Hepatic stellate cell (primary cell): ENCODE measurements at regions not wholly inside any gene's neighbourhood (a gene's known extent, or its start where the extent isn't known, plus 50 kb on each side); places are given as distances from the start of the nearest gene placed in this dataset.
A peak's percentile ranks its signal among the peaks of the same experiment; 100 is the strongest.

Experiments used
- DNase-seq: peaks from one replicate; pipeline ENCODE4 v3.0.0; 2011; ENCODE audit warnings: low spot score

GRCh38 chr3:146903927-146904326 is 298.8 kb upstream of the PLSCR5 start:
- no peak for DNase-seq

GRCh38 chr3:146899171-146899570 is 294.0 kb upstream of the PLSCR5 start:
- DNase-seq, result no peak

- DNase-seq, result no peak
Measured at GRCh38 chr3:146896711-146897110, 291.6 kb upstream of the PLSCR5 start.

- peak; percentile 17 for DNase-seq
Measured at GRCh38 chr3:146895026-146895749, 290.0 kb upstream of the PLSCR5 start.

GRCh38 chr3:146894406-146894805 is 289.3 kb upstream of the PLSCR5 start:
- no peak for DNase-seq

- DNase-seq, result no peak
Measured at GRCh38 chr3:146892041-146892440, 286.9 kb upstream of the PLSCR5 start.

- DNase-seq, result no peak
Measured at GRCh38 chr3:146889626-146890025, 284.5 kb upstream of the PLSCR5 start.

GRCh38 chr3:146888176-146888575 is 283.0 kb upstream of the PLSCR5 start:
- DNase-seq, result no peak

GRCh38 chr3:146884721-146885120 is 279.6 kb upstream of the PLSCR5 start:
- no peak for DNase-seq

- no peak for DNase-seq
Measured at GRCh38 chr3:146884296-146884695, 279.1 kb upstream of the PLSCR5 start.

GRCh38 chr3:146883288-146883687 is 278.1 kb upstream of the PLSCR5 start:
- DNase-seq, result no peak

GRCh38 chr3:146881966-146882760 is 277.0 kb upstream of the PLSCR5 start:
- DNase-seq, result no peak

- DNase-seq, result no peak
Measured at GRCh38 chr3:146881356-146881755, 276.2 kb upstream of the PLSCR5 start.

GRCh38 chr3:146873748-146874147 is 268.6 kb upstream of the PLSCR5 start:
- DNase-seq, result no peak

GRCh38 chr3:146865175-146865755 is 260.1 kb upstream of the PLSCR5 start:
- no peak for DNase-seq

- no peak for DNase-seq
Measured at GRCh38 chr3:146861262-146861661, 256.1 kb upstream of the PLSCR5 start.

- DNase-seq, result no peak
Measured at GRCh38 chr3:146854523-146854922, 249.4 kb upstream of the PLSCR5 start.

GRCh38 chr3:146851665-146852064 is 246.5 kb upstream of the PLSCR5 start:
- no peak for DNase-seq

GRCh38 chr3:146845361-146845760 is 240.2 kb upstream of the PLSCR5 start:
- DNase-seq, result no peak

GRCh38 chr3:146843476-146843875 is 238.3 kb upstream of the PLSCR5 start:
- no peak for DNase-seq

- DNase-seq, result no peak
Measured at GRCh38 chr3:146839727-146840375, 234.7 kb upstream of the PLSCR5 start.

- DNase-seq, result no peak
Measured at GRCh38 chr3:146838221-146838620, 233.1 kb upstream of the PLSCR5 start.

- DNase-seq, result no peak
Measured at GRCh38 chr3:146834917-146835316, 229.8 kb upstream of the PLSCR5 start.
